ENCODE measurements at regions not wholly inside any gene's neighbourhood (a gene's known extent, or its start where the extent isn't known, plus 50 kb on each side); places are given as distances from the start of the nearest gene placed in this dataset.

GRCh38 chr5:6873359-6873758 is 160.1 kb downstream of the TENT4A start:
- Mint-ChIP-seq H3K27ac (no peak overlapping the region), H3K9me3 (no peaks in the 10 kb centered on the region), H3K4me3 (no peak overlapping the region)

GRCh38 chr5:6875376-6875775 is 162.1 kb downstream of the TENT4A start:
- Mint-ChIP-seq H3K4me3 (no peak overlapping the region), H3K4me1 (ENCODE audit: low read depth) (no peaks in the 10 kb centered on the region), H3K9me3 (no peaks in the 10 kb centered on the region), H3K27me3 (peaks cover 7% of the 10 kb centered on the region), H3K36me3 (ENCODE audit: low read depth) (no peaks in the 10 kb centered on the region), H3K27ac (no peak overlapping the region)

More at GRCh38 chr5:6873359-6873758, 160.1 kb downstream of the TENT4A start:
- H3K27me3 Mint-ChIP-seq: peaks cover 3% of the 10 kb centered on the region
- no peaks in the 10 kb centered on the region for H3K4me1 Mint-ChIP-seq (ENCODE audit: low read depth)
- no peaks in the 10 kb centered on the region for H3K36me3 Mint-ChIP-seq (ENCODE audit: low read depth)

GRCh38 chr5:6877986-6878828 is 165.0 kb downstream of the TENT4A start:
- Mint-ChIP-seq H3K4me1 (ENCODE audit: low read depth) (no peaks in the 10 kb centered on the region), H3K27me3 (peaks cover 7% of the 10 kb centered on the region), H3K9me3 (no peaks in the 10 kb centered on the region), H3K36me3 (ENCODE audit: low read depth) (no peaks in the 10 kb centered on the region), H3K4me3 (no peak overlapping the region), H3K27ac (no peak overlapping the region)

- H3K4me3 Mint-ChIP-seq: no peak overlapping the region
- H3K27me3 Mint-ChIP-seq: no peaks in the 10 kb centered on the region
- H3K4me1 Mint-ChIP-seq (ENCODE audit: low read depth): no peaks in the 10 kb centered on the region
- peaks cover 24% of the 10 kb centered on the region for H3K9me3 Mint-ChIP-seq
- no peaks in the 10 kb centered on the region for H3K36me3 Mint-ChIP-seq (ENCODE audit: low read depth)
- no peak overlapping the region for H3K27ac Mint-ChIP-seq
Measured at GRCh38 chr5:6885581-6885980, 172.3 kb downstream of the TENT4A start.

- Mint-ChIP-seq H3K36me3 (ENCODE audit: low read depth) (no peaks in the 10 kb centered on the region), H3K4me1 (ENCODE audit: low read depth) (no peaks in the 10 kb centered on the region), H3K27ac (no peak overlapping the region), H3K4me3 (no peak overlapping the region), H3K27me3 (no peaks in the 10 kb centered on the region), H3K9me3 (peaks cover 24% of the 10 kb centered on the region)
Measured at GRCh38 chr5:6886866-6887265, 173.6 kb downstream of the TENT4A start.

- no peak overlapping the region for H3K27ac Mint-ChIP-seq
- H3K36me3 Mint-ChIP-seq (ENCODE audit: low read depth): no peaks in the 10 kb centered on the region
- no peaks in the 10 kb centered on the region for H3K27me3 Mint-ChIP-seq
- no peak overlapping the region for H3K4me3 Mint-ChIP-seq
- peaks cover 24% of the 10 kb centered on the region for H3K9me3 Mint-ChIP-seq
- no peaks in the 10 kb centered on the region for H3K4me1 Mint-ChIP-seq (ENCODE audit: low read depth)
Measured at GRCh38 chr5:6889030-6889429, 175.8 kb downstream of the TENT4A start.

- Mint-ChIP-seq H3K27ac (no peak overlapping the region), H3K9me3 (no peaks in the 10 kb centered on the region), H3K4me3 (no peak overlapping the region), H3K27me3 (no peaks in the 10 kb centered on the region), H3K4me1 (ENCODE audit: low read depth) (no peaks in the 10 kb centered on the region), H3K36me3 (ENCODE audit: low read depth) (no peaks in the 10 kb centered on the region)
Measured at GRCh38 chr5:6899221-6899620, 186.0 kb downstream of the TENT4A start.

- Mint-ChIP-seq H3K36me3 (ENCODE audit: low read depth) (no peaks in the 10 kb centered on the region), H3K27me3 (no peaks in the 10 kb centered on the region), H3K27ac (no peak overlapping the region), H3K9me3 (no peaks in the 10 kb centered on the region), H3K4me3 (no peak overlapping the region), H3K4me1 (ENCODE audit: low read depth) (no peaks in the 10 kb centered on the region)
Measured at GRCh38 chr5:6900247-6901227, 187.3 kb downstream of the TENT4A start.

- Mint-ChIP-seq H3K27ac (no peak overlapping the region), H3K9me3 (no peaks in the 10 kb centered on the region), H3K4me3 (no peak overlapping the region), H3K4me1 (ENCODE audit: low read depth) (no peaks in the 10 kb centered on the region), H3K27me3 (peaks cover 1% of the 10 kb centered on the region), H3K36me3 (ENCODE audit: low read depth) (no peaks in the 10 kb centered on the region)
Measured at GRCh38 chr5:6902094-6902493, 188.9 kb downstream of the TENT4A start.

GRCh38 chr5:6902597-6902996 is 189.4 kb downstream of the TENT4A start:
- Mint-ChIP-seq H3K27ac (no peak overlapping the region), H3K36me3 (ENCODE audit: low read depth) (no peaks in the 10 kb centered on the region), H3K4me3 (no peak overlapping the region), H3K27me3 (peaks cover 4% of the 10 kb centered on the region), H3K9me3 (no peaks in the 10 kb centered on the region), H3K4me1 (ENCODE audit: low read depth) (no peaks in the 10 kb centered on the region)

- Mint-ChIP-seq H3K27me3 (peaks cover 4% of the 10 kb centered on the region), H3K4me3 (no peak overlapping the region), H3K4me1 (ENCODE audit: low read depth) (no peaks in the 10 kb centered on the region), H3K27ac (no peak overlapping the region), H3K36me3 (ENCODE audit: low read depth) (no peaks in the 10 kb centered on the region), H3K9me3 (no peaks in the 10 kb centered on the region)
Measured at GRCh38 chr5:6903934-6904333, 190.7 kb downstream of the TENT4A start.

- Mint-ChIP-seq H3K36me3 (ENCODE audit: low read depth) (no peaks in the 10 kb centered on the region), H3K4me3 (no peak overlapping the region), H3K27me3 (peaks cover 4% of the 10 kb centered on the region), H3K27ac (no peak overlapping the region), H3K9me3 (no peaks in the 10 kb centered on the region), H3K4me1 (ENCODE audit: low read depth) (no peaks in the 10 kb centered on the region)
Measured at GRCh38 chr5:6904860-6905259, 191.6 kb downstream of the TENT4A start.

GRCh38 chr5:6905423-6905822 is 192.2 kb downstream of the TENT4A start:
- H3K4me1 Mint-ChIP-seq (ENCODE audit: low read depth): no peaks in the 10 kb centered on the region
- H3K27ac Mint-ChIP-seq: no peak overlapping the region
- H3K36me3 Mint-ChIP-seq (ENCODE audit: low read depth): no peaks in the 10 kb centered on the region
- H3K9me3 Mint-ChIP-seq: no peaks in the 10 kb centered on the region
- no peak overlapping the region for H3K4me3 Mint-ChIP-seq
- peaks cover 4% of the 10 kb centered on the region for H3K27me3 Mint-ChIP-seq

- H3K4me1 Mint-ChIP-seq (ENCODE audit: low read depth): no peaks in the 10 kb centered on the region
- peaks cover 4% of the 10 kb centered on the region for H3K27me3 Mint-ChIP-seq
- H3K36me3 Mint-ChIP-seq (ENCODE audit: low read depth): no peaks in the 10 kb centered on the region
- no peak overlapping the region for H3K27ac Mint-ChIP-seq
- H3K9me3 Mint-ChIP-seq: no peaks in the 10 kb centered on the region
- H3K4me3 Mint-ChIP-seq: no peak overlapping the region
Measured at GRCh38 chr5:6905883-6906282, 192.7 kb downstream of the TENT4A start.

GRCh38 chr5:6907320-6907918 is 194.2 kb downstream of the TENT4A start:
- H3K9me3 Mint-ChIP-seq: no peaks in the 10 kb centered on the region
- no peak overlapping the region for H3K27ac Mint-ChIP-seq
- H3K27me3 Mint-ChIP-seq: peaks cover 4% of the 10 kb centered on the region
- H3K4me3 Mint-ChIP-seq: no peak overlapping the region
- no peaks in the 10 kb centered on the region for H3K4me1 Mint-ChIP-seq (ENCODE audit: low read depth)
- no peaks in the 10 kb centered on the region for H3K36me3 Mint-ChIP-seq (ENCODE audit: low read depth)

Data from stimulated activated naive CD8-positive, alpha-beta T cell treated with anti-CD3 and anti-CD28 coated beads, Interleukin-15, Interleukin-2, amounts not matched to agents 100 ng/mL and 50 ng/mL, for 24 hours (primary cell).